ENCODE measurements at regions not wholly inside any gene's neighbourhood (a gene's known extent, or its start where the extent isn't known, plus 50 kb on each side); places are given as distances from the start of the nearest gene placed in this dataset.

DNA sequence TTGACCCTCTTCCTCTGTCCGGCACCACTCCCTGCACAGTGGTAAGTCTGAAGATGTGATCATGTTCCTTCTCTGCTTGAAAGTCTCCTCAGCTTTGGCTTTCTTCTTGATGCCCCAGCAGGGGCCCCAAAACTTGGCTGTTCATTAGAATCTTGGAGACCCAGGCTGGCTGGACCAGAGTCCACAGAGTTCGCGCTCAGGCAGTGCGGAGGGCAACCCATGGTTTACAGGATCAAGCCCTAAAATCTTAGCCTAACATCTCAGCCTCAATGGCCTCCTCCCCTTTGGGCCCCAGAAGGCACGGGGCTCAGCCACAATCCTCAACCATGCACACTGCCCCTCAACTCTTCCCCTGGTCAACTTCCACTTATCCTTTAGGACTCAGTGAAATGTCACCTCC is 72.9 kb upstream of the GTSF1L start:
- TF ChIP-seq, protein P1, sequence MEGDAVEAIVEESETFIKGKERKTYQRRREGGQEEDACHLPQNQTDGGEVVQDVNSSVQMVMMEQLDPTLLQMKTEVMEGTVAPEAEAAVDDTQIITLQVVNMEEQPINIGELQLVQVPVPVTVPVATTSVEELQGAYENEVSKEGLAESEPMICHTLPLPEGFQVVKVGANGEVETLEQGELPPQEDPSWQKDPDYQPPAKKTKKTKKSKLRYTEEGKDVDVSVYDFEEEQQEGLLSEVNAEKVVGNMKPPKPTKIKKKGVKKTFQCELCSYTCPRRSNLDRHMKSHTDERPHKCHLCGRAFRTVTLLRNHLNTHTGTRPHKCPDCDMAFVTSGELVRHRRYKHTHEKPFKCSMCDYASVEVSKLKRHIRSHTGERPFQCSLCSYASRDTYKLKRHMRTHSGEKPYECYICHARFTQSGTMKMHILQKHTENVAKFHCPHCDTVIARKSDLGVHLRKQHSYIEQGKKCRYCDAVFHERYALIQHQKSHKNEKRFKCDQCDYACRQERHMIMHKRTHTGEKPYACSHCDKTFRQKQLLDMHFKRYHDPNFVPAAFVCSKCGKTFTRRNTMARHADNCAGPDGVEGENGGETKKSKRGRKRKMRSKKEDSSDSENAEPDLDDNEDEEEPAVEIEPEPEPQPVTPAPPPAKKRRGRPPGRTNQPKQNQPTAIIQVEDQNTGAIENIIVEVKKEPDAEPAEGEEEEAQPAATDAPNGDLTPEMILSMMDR (IDR thresholded peaks at IDR 0.05), result no peak
- TF ChIP-seq POLR2A (IDR thresholded peaks at IDR 0.05), result no peak

Data from right lobe of liver (tissue), 4 donors.